HepG2 (cell line): ENCODE measurements at regions not wholly inside any gene's neighbourhood (a gene's known extent, or its start where the extent isn't known, plus 50 kb on each side); places are given as distances from the start of the nearest gene placed in this dataset.

Experiments
- ATAC-seq: fragments of 200-7000 bp; cut with Tn5 transposase; 3 replicates; pipeline ENCODE4 v1.9.1; 2020; ENCODE audit warnings: mild to moderate bottlenecking, moderate library complexity
- BruUV-seq: library from RNA; stranded (reverse); fragments of 400-500 nt; replicated peaks from 2 replicates; lab custom pipeline; 2021; lab: Mats Ljungman, UMichigan
- CTCF ChIA-PET: fragments of 300-600 bp; formaldehyde crosslinking; extraction: SDS; loops from one replicate; lab custom pipeline; 2021; ENCODE audit warnings: low total read pairs, inconsistent platforms, low intra/inter-chr PET ratio; lab: Yijun Ruan, JAX
- POLR2A ChIA-PET: fragments of 350-600 bp; sonication (Branson Sonifier 250); formaldehyde crosslinking; loops from one replicate; lab custom pipeline; 2020; ENCODE audit warnings: antibody characterized with exemption, inconsistent platforms; lab: Yijun Ruan, JAX
- DNase-seq: peaks from one replicate; pipeline ENCODE4 v3.0.0-alpha.2; 2015; ENCODE audit warnings: low spot score
- FAIRE-seq: peaks from 3 replicates; lab custom pipeline; 2011; peaks lifted over from hg19 to GRCh38; lab: Jason Lieb, UNC
- H2AFZ ChIP-seq: one replicate; pipeline ENCODE4 v1.6.1; 2011; ENCODE audit warnings: low read length, inconsistent platforms
- H3K27ac ChIP-seq: fragments of 300-600 bp; 3 replicates; pipeline ENCODE4 v1.8.0; 2011; ENCODE audit warnings: mixed run types, mild to moderate bottlenecking, mixed read lengths, low read length, inconsistent platforms; ENCODE audit not compliant: insufficient read depth; ENCODE audit errors: extremely low read length
- H3K27me3 ChIP-seq, 2 experiments: fragments of 200-600 bp in 1 of 2; 2 replicates in 1 of 2; 3 replicates in 1 of 2; pipeline versions ENCODE4 v1.6.0 to v1.8.0; 2011; ENCODE audit warnings: low read length in 2 of 2, mild to moderate bottlenecking in 2 of 2, moderate library complexity in 2 of 2, inconsistent platforms in 1 of 2; ENCODE audit not compliant: insufficient read depth in 2 of 2, control insufficient read depth in 1 of 2
- H3K36me3 ChIP-seq, 2 experiments: fragments of 200-600 bp in 1 of 2; replicated peaks in 1 of 2; 2 replicates in 1 of 2; 3 replicates in 1 of 2; pipeline versions ENCODE4 v1.5.1 to v1.8.0; 2011; ENCODE audit warnings: low read length in 2 of 2, inconsistent platforms in 1 of 2; ENCODE audit not compliant: insufficient read depth in 2 of 2, control insufficient read depth in 1 of 2
- H3K4me1 ChIP-seq: 2 replicates; pipeline ENCODE4 v1.5.1; 2012; ENCODE audit warnings: low read length, inconsistent platforms; ENCODE audit not compliant: insufficient read depth
- H3K4me2 ChIP-seq: 2 replicates; pipeline ENCODE4 v1.6.0; 2011; ENCODE audit warnings: low read depth, low read length, inconsistent platforms
- H3K4me3 ChIP-seq, 3 experiments: fragments of 200-600 bp in 1 of 3; sonication (generic), shearing (Covaris generic) in 1 of 3; replicated peaks in 1 of 3; 2 replicates each; pipeline ENCODE4 v1.5.1; 2011 to 2016; ENCODE audit warnings: low read length in 3 of 3, inconsistent platforms in 2 of 3, low read depth in 2 of 3, mild to moderate bottlenecking in 2 of 3, control low read depth in 1 of 3, mixed read lengths in 1 of 3; ENCODE audit not compliant: insufficient read depth in 1 of 3
- H3K79me2 ChIP-seq: one replicate; pipeline ENCODE4 v1.6.1; 2011; ENCODE audit warnings: low read length, inconsistent platforms; ENCODE audit not compliant: insufficient read depth
- H3K9ac ChIP-seq: 2 replicates; pipeline ENCODE4 v1.6.0; 2011; ENCODE audit warnings: mild to moderate bottlenecking, low read depth, low read length, inconsistent platforms; ENCODE audit not compliant: insufficient read depth
- H3K9me3 ChIP-seq: 2 replicates; pipeline ENCODE4 v1.5.1; 2012; ENCODE audit warnings: mild to moderate bottlenecking, low read length
- H4K20me1 ChIP-seq: 2 replicates; pipeline ENCODE4 v1.6.0; 2011; ENCODE audit warnings: inconsistent platforms, mild to moderate bottlenecking, low read length, moderate library complexity; ENCODE audit not compliant: insufficient read depth
- AKAP8 ChIP-seq: sonication (generic); formaldehyde crosslinking; IDR thresholded peaks from 2 replicates; pipeline ENCODE4 v1.5.1; 2020; ENCODE audit warnings: mild to moderate bottlenecking, missing genetic modification reagents
- ARID3A ChIP-seq: IDR thresholded peaks from 2 replicates; pipeline ENCODE4 v1.6.1; 2012; ENCODE audit warnings: low read depth, low read length, improper control_type of control experiment
- BORCS8-MEF2B ChIP-seq: sonication (generic); formaldehyde crosslinking; IDR thresholded peaks from 2 replicates; pipeline ENCODE4 v1.8.0; 2022; ENCODE audit warnings: mild to moderate bottlenecking, missing genetic modification reagents
- CEBPG ChIP-seq: IDR thresholded peaks from 2 replicates; pipeline ENCODE4 v1.6.1; 2016
- FOXA3 ChIP-seq: IDR thresholded peaks from 2 replicates; pipeline ENCODE4 v1.6.1; 2016; ENCODE audit warnings: missing genetic modification reagents, missing compliant biosample characterization
- SP4 ChIP-seq: sonication (generic); formaldehyde crosslinking; IDR thresholded peaks from 2 replicates; pipeline ENCODE4 v1.8.1; 2023; ENCODE audit warnings: mild to moderate bottlenecking, missing genetic modification reagents
- TMF1 ChIP-seq: sonication (generic); formaldehyde crosslinking; IDR thresholded peaks from 2 replicates; pipeline ENCODE4 v1.8.1; 2022; ENCODE audit warnings: low read depth, missing genetic modification reagents
- ZNF280B ChIP-seq: sonication (generic); formaldehyde crosslinking; IDR thresholded peaks from 2 replicates; pipeline ENCODE4 v1.5.0; 2020; ENCODE audit warnings: missing genetic modification reagents, mild to moderate bottlenecking, borderline replicate concordance
- ZNF292 ChIP-seq: sonication (generic); formaldehyde crosslinking; IDR thresholded peaks from 2 replicates; pipeline ENCODE4 v1.8.1; 2022; ENCODE audit warnings: mild to moderate bottlenecking, low read depth, missing genetic modification reagents, borderline replicate concordance
- ZNF431 ChIP-seq: sonication (generic); formaldehyde crosslinking; IDR thresholded peaks from 2 replicates; pipeline ENCODE4 v1.9.0; 2022; ENCODE audit warnings: missing genetic modification reagents, low read depth, mild to moderate bottlenecking, borderline replicate concordance
- ZNF530 ChIP-seq: sonication (generic); formaldehyde crosslinking; IDR thresholded peaks from 2 replicates; pipeline ENCODE4 v1.5.0; 2020; ENCODE audit warnings: low read depth, mild to moderate bottlenecking, missing genetic modification reagents
- ZNF549 ChIP-seq: sonication (generic); formaldehyde crosslinking; IDR thresholded peaks from 2 replicates; pipeline ENCODE4 v1.5.0; 2020; ENCODE audit warnings: missing genetic modification reagents
- ZNF615 ChIP-seq: sonication (generic); formaldehyde crosslinking; IDR thresholded peaks from 2 replicates; pipeline ENCODE4 v1.5.0; 2020; ENCODE audit warnings: mild to moderate bottlenecking, missing genetic modification reagents, borderline replicate concordance
- WGBS: methylation state at CpG from one replicate; pipeline ENCODE4 v1.1.6; 2017; ENCODE audit warnings: low lambda C conversion rate; 5-methylcytosine and 5-hydroxymethylcytosine counted together
- in situ Hi-C: cut with HindIII; loops from 2 replicates; pipeline ENCODE4 v1.10.0; 2017; ENCODE audit warnings: low pct_unique_long_range_greater_than_20kb; ENCODE audit not compliant: extremely low pct_ligation_motif_present
- intact Hi-C: fragments of 100-400 bp; cut with micrococcal nuclease; formaldehyde crosslinking; loops from one replicate; pipeline ENCODE4 v1.10.0; 2022; ENCODE audit not compliant: unreplicated experiment

GRCh38 chr12:98137278-98137677, 378.1 kb upstream of the TMPO start:
- in situ Hi-C loops = no loop called here
- H2AFZ ChIP-seq = no peak overlapping the region
- H3K27me3 ChIP-seq = no peaks in the 10 kb centered on the region
- ChIA-PET POLR2A (no interaction called here), CTCF (no interaction called here)
- TF ChIP-seq SP4 = no peak
- TF ChIP-seq CEBPG (CRISPR knock-in tag) = no peak
- no peak for TF ChIP-seq ZNF530 (CRISPR knock-in tag)
- no peak for TF ChIP-seq ZNF615 (CRISPR knock-in tag)
- no peak for TF ChIP-seq FOXA3 (CRISPR knock-in tag)
- TF ChIP-seq ZNF549 (CRISPR knock-in tag) = no peak
- no peak for TF ChIP-seq AKAP8 (CRISPR knock-in tag)
- TF ChIP-seq BORCS8-MEF2B (CRISPR knock-in tag) = no peak
- no peak for TF ChIP-seq ZNF280B (CRISPR knock-in tag)
- no peak for TF ChIP-seq ARID3A
- no peak for TF ChIP-seq TMF1 (CRISPR knock-in tag)
- TF ChIP-seq ZNF431 (CRISPR knock-in tag) = no peak
- TF ChIP-seq ZNF292 (CRISPR knock-in tag) = no peak
- BruUV-seq = no TSS peak
- no peaks in the 10 kb centered on the region for H3K79me2 ChIP-seq
- DNase-seq (no peak), FAIRE-seq (no peak), ATAC-seq (no peak)
- H3K27ac ChIP-seq = no peak overlapping the region
- H3K4me1 ChIP-seq = no peaks in the 10 kb centered on the region
- no peaks in the 10 kb centered on the region for H3K9me3 ChIP-seq
- H4K20me1 ChIP-seq = no peaks in the 10 kb centered on the region
- WGBS = no CpG with 5 or more reads among the region's 1 CpG
- intact Hi-C loops = no loop called here
- H3K4me3 ChIP-seq = no peak overlapping the region
- H3K4me2 ChIP-seq = no peak overlapping the region
- H3K9ac ChIP-seq = no peak overlapping the region
- no peaks in the 10 kb centered on the region for H3K36me3 ChIP-seq
